BJ (cell line): ENCODE measurements at regions not wholly inside any gene's neighbourhood (a gene's known extent, or its start where the extent isn't known, plus 50 kb on each side); places are given as distances from the start of the nearest gene placed in this dataset.

Experiments used
- CTCF ChIA-PET: fragments of 350-600 bp; formaldehyde crosslinking; extraction: SDS; loops from one replicate; lab custom pipeline; 2021; ENCODE audit warnings: antibody characterized with exemption, inconsistent platforms; lab: Yijun Ruan, JAX
- POLR2A ChIA-PET: fragments of 300-600 bp; sonication (Branson Sonifier 250); formaldehyde crosslinking; extraction: SDS; loops from one replicate; lab custom pipeline; 2021; ENCODE audit warnings: antibody characterized with exemption; lab: Charles Lee
- DNase-seq: peaks from one replicate; pipeline ENCODE4 v3.0.0-alpha.2; 2011; ENCODE audit warnings: low read depth
- H3K27me3 ChIP-seq: 2 replicates; pipeline ENCODE4 v1.6.0; 2011; ENCODE audit warnings: low read length; ENCODE audit not compliant: control insufficient read depth, insufficient read depth
- H3K36me3 ChIP-seq: 2 replicates; pipeline ENCODE4 v1.5.1; 2011; ENCODE audit warnings: low read length; ENCODE audit not compliant: control insufficient read depth, insufficient read depth
- H3K4me3 ChIP-seq: 2 replicates; pipeline ENCODE4 v1.5.1; 2011; ENCODE audit warnings: low read depth, mild to moderate bottlenecking, control low read depth, low read length
- CTCF ChIP-seq: IDR thresholded peaks from 2 replicates; pipeline ENCODE4 v1.5.1; 2011; ENCODE audit warnings: low read depth, mild to moderate bottlenecking, control low read depth, inconsistent platforms, low read length, moderate library complexity; ENCODE audit not compliant: insufficient read depth

DNA sequence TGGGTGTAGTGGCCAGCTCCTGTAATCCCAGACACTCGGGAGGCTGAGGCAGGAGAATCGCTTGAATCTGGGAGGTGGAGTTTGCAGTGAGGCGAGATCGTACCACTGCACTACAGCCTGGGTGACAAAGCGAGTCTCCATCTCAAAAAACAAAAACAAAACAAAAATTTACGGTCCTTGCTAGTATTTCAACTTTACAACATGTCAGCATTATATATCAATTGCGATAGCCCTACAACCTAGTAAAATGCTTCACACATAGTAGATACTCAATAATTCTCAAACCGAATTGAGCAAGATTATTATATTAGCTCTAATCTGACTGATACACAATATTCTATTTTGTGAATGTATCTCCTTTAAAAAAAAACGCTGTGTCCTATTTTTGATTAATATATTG, 1411.0 kb upstream of the WWC1 start:
- H3K27me3 ChIP-seq, result no peaks in the 10 kb centered on the region
- no peaks in the 10 kb centered on the region for H3K36me3 ChIP-seq
- CTCF ChIA-PET, result interaction anchor here (0.6 kb wide), 2 partner anchors 209 to 765 kb away, joined by 3 read pairs; no protein-coding TSS in a partner anchor
- TF ChIP-seq CTCF, result no peak
- no peak for DNase-seq
- POLR2A ChIA-PET, result no interaction called here
- H3K4me3 ChIP-seq, result no peak overlapping the region

GRCh38 chr5:166881802-166882201, 1409.6 kb upstream of the WWC1 start:
- H3K36me3 ChIP-seq, result no peaks in the 10 kb centered on the region
- ChIA-PET CTCF (interaction anchor here (1.2 kb wide), 1 partner anchor 13 kb away, joined by 3 read pairs; no protein-coding TSS in a partner anchor), POLR2A (no interaction called here)
- no peak for DNase-seq
- H3K27me3 ChIP-seq, result no peaks in the 10 kb centered on the region
- no peak for TF ChIP-seq CTCF
- no peak overlapping the region for H3K4me3 ChIP-seq

GRCh38 chr5:166883016-166883415, 1408.4 kb upstream of the WWC1 start:
- no peak overlapping the region for H3K4me3 ChIP-seq
- no peaks in the 10 kb centered on the region for H3K27me3 ChIP-seq
- no peak for TF ChIP-seq CTCF
- DNase-seq, result no peak
- CTCF ChIA-PET, result no interaction called here
- H3K36me3 ChIP-seq, result no peaks in the 10 kb centered on the region
- POLR2A ChIA-PET, result no interaction called here

DNA sequence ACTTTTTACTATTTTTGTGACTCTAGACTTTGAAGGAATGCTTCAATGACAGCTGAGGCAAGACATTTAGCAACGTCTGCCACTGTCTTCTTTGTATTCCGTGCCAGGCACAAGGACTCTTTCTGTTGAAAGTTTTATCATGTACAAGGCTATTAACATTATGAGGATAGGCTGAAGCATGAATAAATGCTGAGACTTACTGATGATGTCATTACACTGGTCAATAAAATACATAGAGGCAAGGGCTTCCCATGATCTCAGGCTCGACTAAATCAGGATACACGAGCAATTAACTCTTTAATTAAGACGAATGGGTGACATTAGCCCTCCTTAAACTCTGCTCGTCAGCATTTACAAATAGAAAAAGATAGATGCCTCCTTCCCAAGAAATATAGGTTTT, 1393.3 kb upstream of the WWC1 start:
- ChIA-PET POLR2A (no interaction called here), CTCF (no interaction called here)
- no peaks in the 10 kb centered on the region for H3K27me3 ChIP-seq
- no peaks in the 10 kb centered on the region for H3K36me3 ChIP-seq
- DNase-seq, result no peak
- TF ChIP-seq CTCF, result no peak
- no peak overlapping the region for H3K4me3 ChIP-seq

- POLR2A ChIA-PET, result no interaction called here
- TF ChIP-seq CTCF, result no peak
Observed at GRCh38 chr5:166899343-166899742, 1392.1 kb upstream of the WWC1 start.

More at GRCh38 chr5:166899343-166899742, 1392.1 kb upstream of the WWC1 start:
- DNase-seq, result no peak
- CTCF ChIA-PET, result no interaction called here
- no peaks in the 10 kb centered on the region for H3K27me3 ChIP-seq
- H3K36me3 ChIP-seq, result no peaks in the 10 kb centered on the region
- H3K4me3 ChIP-seq, result no peak overlapping the region
